ENCODE measurements at regions not wholly inside any gene's neighbourhood (a gene's known extent, or its start where the extent isn't known, plus 50 kb on each side); places are given as distances from the start of the nearest gene placed in this dataset.

- TF ChIP-seq ZBTB33 (IDR thresholded peaks at IDR 0.05), result no peak
Measured at GRCh38 chr9:14014744-14015143, 299.2 kb downstream of the NFIB start (continued).

- Histone ChIP-seq H3K4me1 (ENCODE audit: control insufficient read depth in 4 of 4, insufficient read depth in 4 of 4, low read length in 3 of 4) (no peaks in the 10 kb centered on the region), H3K27ac (ENCODE audit: low read depth in 1 of 2, low read length in 2 of 2) (no peak overlapping the region), H3K4me3 (ENCODE audit: low read depth in 1 of 3, low read length in 3 of 3) (no peak overlapping the region), H3K27me3 (ENCODE audit: control insufficient read depth in 4 of 4, insufficient read depth in 4 of 4, low read length in 3 of 4) (no peaks in the 10 kb centered on the region), H3K9ac (ENCODE audit: low read depth in 1 of 2, low read length in 2 of 2) (no peak overlapping the region), H3K36me3 (ENCODE audit: control insufficient read depth in 4 of 4, insufficient read depth in 3 of 4, low read depth in 1 of 4, low read length in 3 of 4) (no peaks in the 10 kb centered on the region), H3K9me3 (ENCODE audit: control insufficient read depth in 4 of 4, low read length in 3 of 4) (no peaks in the 10 kb centered on the region)
- no peak for TF ChIP-seq RAD21 (IDR thresholded peaks at IDR 0.05)
- no peak for TF ChIP-seq FOXA2 (IDR thresholded peaks at IDR 0.05)
- no peak for TF ChIP-seq MAX (IDR thresholded peaks at IDR 0.05)
- no peak for TF ChIP-seq SP1 (IDR thresholded peaks at IDR 0.05)
- TF ChIP-seq RXRA (IDR thresholded peaks at IDR 0.05), result no peak
- no peak for TF ChIP-seq EGR1 (IDR thresholded peaks at IDR 0.05; ENCODE audit: low read depth in 2 of 2)
- DNase-seq (ENCODE audit: low spot score), result no peak
Measured at GRCh38 chr9:14014218-14014617, 299.7 kb downstream of the NFIB start.

GRCh38 chr9:14011799-14012560, 302.0 kb downstream of the NFIB start:
- no peaks in the 10 kb centered on the region for H3K4me1 ChIP-seq (ENCODE audit: control insufficient read depth in 4 of 4, insufficient read depth in 4 of 4, low read length in 3 of 4)
- no peaks in the 10 kb centered on the region for H3K36me3 ChIP-seq (ENCODE audit: control insufficient read depth in 4 of 4, insufficient read depth in 3 of 4, low read depth in 1 of 4, low read length in 3 of 4)
- no peak overlapping the region for H3K4me3 ChIP-seq (ENCODE audit: low read depth in 1 of 3, low read length in 3 of 3)
- H3K27ac ChIP-seq (ENCODE audit: low read depth in 1 of 2, low read length in 2 of 2), result no peak overlapping the region
- TF ChIP-seq ATF3 (IDR thresholded peaks at IDR 0.05), result no peak
- TF ChIP-seq GABPA (IDR thresholded peaks at IDR 0.05 in 1 of 2, conservative IDR thresholded peaks at IDR 0.05 in 1 of 2), result no peak
- no peak for TF ChIP-seq EGR1 (IDR thresholded peaks at IDR 0.05; ENCODE audit: low read depth in 2 of 2)
- no peak for TF ChIP-seq REST (IDR thresholded peaks at IDR 0.05)
- no peak for TF ChIP-seq FOXA1 (IDR thresholded peaks at IDR 0.05)
- TF ChIP-seq RXRA (IDR thresholded peaks at IDR 0.05), result no peak
- no peak for TF ChIP-seq HNF4A (conservative IDR thresholded peaks at IDR 0.05)
- TF ChIP-seq HNF4G (IDR thresholded peaks at IDR 0.05), result no peak
- no peak for TF ChIP-seq ZBTB33 (IDR thresholded peaks at IDR 0.05)
- H3K9me3 ChIP-seq (ENCODE audit: control insufficient read depth in 4 of 4, low read length in 3 of 4), result no peaks in the 10 kb centered on the region
- peaks cover 0 to under 1% (median 0%) of the 10 kb centered on the region in 4 donors for H3K27me3 ChIP-seq (ENCODE audit: control insufficient read depth in 4 of 4, insufficient read depth in 4 of 4, low read length in 3 of 4)
- DNase-seq (ENCODE audit: low spot score), result no peak
- WGBS, result 79% methylated on average over 3 of the region's 3 CpGs
- no peak overlapping the region for H3K9ac ChIP-seq (ENCODE audit: low read depth in 1 of 2, low read length in 2 of 2)
